Upper lobe of right lung (tissue), 1 donor: ENCODE measurements at regions not wholly inside any gene's neighbourhood (a gene's known extent, or its start where the extent isn't known, plus 50 kb on each side); places are given as distances from the start of the nearest gene placed in this dataset.
"Not testable (repeated sequence)": the region's sequence is repeated elsewhere in the genome, so short reads cannot be mapped to it uniquely, and the experiment has no call there.

Experiments used
- ATAC-seq: fragments of 200-7000 bp; cut with Tn5 transposase; one replicate; pipeline ENCODE4 v1.9.1; 2020; ENCODE audit warnings: mild to moderate bottlenecking, moderate library complexity
- DNase-seq: peaks from one replicate; pipeline ENCODE4 v3.0.0-alpha.2; 2020
- H3K27ac ChIP-seq: fragments of 200-600 bp; one replicate; pipeline ENCODE4 v1.8.0; 2022
- H3K27me3 ChIP-seq: fragments of 200-600 bp; one replicate; pipeline ENCODE4 v1.8.0; 2022; ENCODE audit warnings: mild to moderate bottlenecking
- H3K36me3 ChIP-seq: fragments of 200-600 bp; one replicate; pipeline ENCODE4 v1.8.0; 2022
- H3K4me1 ChIP-seq: fragments of 200-600 bp; one replicate; pipeline ENCODE4 v1.8.0; 2022
- H3K4me3 ChIP-seq: fragments of 200-600 bp; one replicate; pipeline ENCODE4 v1.8.0; 2022; ENCODE audit warnings: mild to moderate bottlenecking
- H3K9me3 ChIP-seq: fragments of 200-600 bp; one replicate; pipeline ENCODE4 v1.8.0; 2022
- intact Hi-C: fragments of 100-400 bp; cut with DNase I; formaldehyde crosslinking; loops from one replicate; pipeline ENCODE4 v1.11.0; 2022
- TF ChIP-seq, protein P1 (sequence below): fragments of 200-600 bp; IDR thresholded peaks from one replicate; pipeline ENCODE4 v1.8.0; 2022; ENCODE audit warnings: antibody characterized with exemption
- donor health status: DM: no; HTN: yes; CAD: no; lungs with severe emphysema.

DNA sequence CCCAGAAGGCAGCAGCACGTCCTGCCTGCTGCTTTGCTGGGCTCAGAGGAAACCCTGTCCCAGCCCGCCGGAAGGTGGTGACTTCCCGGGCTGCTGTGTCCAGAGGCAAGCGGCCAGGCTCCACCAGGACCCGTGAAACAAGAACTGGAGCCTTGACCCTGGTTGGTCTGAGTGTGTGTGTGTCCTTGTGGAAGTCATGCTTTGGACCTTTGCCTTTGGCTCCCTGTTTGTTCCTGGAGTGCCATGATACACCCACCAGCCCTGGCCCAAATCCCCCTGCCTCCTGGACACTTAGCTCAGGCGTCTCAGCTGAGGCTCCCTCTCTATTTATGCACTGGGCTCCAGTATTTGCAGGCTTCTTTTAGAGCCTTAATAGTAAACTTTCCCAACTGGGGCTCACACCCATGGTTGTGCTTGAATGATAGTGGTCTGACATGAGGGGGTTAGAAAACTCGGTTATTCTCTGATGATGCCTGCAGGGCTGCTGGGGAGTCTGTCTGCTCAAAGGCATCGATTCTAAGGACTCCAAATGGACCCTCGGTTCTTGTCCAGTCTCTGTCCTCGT lies 72.2 kb downstream of the C9orf50 start:
- Histone ChIP-seq H3K36me3 (no peaks in the 10 kb centered on the region), H3K4me1 (peaks cover 9% of the 10 kb centered on the region), H3K4me3 (no peak overlapping the region), H3K9me3 (no peaks in the 10 kb centered on the region), H3K27ac (no peak overlapping the region), H3K27me3 (peaks cover 8% of the 10 kb centered on the region)
- DNase-seq (no peak), ATAC-seq (no peak)
- TF ChIP-seq, protein P1, sequence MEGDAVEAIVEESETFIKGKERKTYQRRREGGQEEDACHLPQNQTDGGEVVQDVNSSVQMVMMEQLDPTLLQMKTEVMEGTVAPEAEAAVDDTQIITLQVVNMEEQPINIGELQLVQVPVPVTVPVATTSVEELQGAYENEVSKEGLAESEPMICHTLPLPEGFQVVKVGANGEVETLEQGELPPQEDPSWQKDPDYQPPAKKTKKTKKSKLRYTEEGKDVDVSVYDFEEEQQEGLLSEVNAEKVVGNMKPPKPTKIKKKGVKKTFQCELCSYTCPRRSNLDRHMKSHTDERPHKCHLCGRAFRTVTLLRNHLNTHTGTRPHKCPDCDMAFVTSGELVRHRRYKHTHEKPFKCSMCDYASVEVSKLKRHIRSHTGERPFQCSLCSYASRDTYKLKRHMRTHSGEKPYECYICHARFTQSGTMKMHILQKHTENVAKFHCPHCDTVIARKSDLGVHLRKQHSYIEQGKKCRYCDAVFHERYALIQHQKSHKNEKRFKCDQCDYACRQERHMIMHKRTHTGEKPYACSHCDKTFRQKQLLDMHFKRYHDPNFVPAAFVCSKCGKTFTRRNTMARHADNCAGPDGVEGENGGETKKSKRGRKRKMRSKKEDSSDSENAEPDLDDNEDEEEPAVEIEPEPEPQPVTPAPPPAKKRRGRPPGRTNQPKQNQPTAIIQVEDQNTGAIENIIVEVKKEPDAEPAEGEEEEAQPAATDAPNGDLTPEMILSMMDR = no peak
- intact Hi-C loops = no loop called here

DNA sequence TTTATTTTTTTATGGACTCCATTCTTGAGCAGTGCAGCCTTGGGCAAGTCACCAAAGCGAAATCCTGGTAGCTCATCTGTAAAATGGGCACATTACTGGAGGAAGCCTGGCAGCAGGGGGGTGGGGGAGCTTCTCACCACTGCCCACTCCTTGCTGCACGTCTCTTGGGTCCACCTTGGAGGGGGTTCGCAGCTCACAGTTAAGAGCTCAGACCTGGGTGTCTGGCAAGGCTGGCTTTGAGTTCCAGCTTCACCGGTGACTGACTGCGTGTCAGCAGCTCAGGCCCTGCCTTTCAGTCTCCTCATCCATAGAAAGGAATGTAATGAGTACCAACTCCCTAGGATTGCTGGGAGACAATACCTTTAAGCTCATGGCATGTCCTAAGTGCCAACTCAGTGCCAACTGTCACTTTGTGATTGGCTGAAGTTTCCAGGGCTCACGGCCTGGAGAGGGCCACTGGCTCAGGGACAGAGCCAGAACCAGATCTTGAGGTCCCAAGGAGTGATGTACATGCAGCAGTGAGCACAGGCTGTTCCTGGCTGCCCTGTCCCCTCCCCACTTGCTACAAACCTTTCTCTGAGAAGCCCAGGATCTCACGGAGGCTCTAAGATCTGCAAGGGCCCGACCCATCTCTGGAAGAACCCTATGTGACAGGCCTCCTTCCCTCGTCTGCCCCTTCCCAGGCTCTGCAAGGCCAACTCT lies 72.9 kb downstream of the C9orf50 start:
- Histone ChIP-seq H3K36me3 (no peaks in the 10 kb centered on the region), H3K4me3 (no peak overlapping the region), H3K9me3 (no peaks in the 10 kb centered on the region), H3K4me1 (peaks cover 9% of the 10 kb centered on the region), H3K27me3 (peaks cover 8% of the 10 kb centered on the region), H3K27ac (no peak overlapping the region)
- intact Hi-C loops = no loop called here
- ATAC-seq (no peak), DNase-seq (no peak)
- TF ChIP-seq, protein P1 = no peak

DNA sequence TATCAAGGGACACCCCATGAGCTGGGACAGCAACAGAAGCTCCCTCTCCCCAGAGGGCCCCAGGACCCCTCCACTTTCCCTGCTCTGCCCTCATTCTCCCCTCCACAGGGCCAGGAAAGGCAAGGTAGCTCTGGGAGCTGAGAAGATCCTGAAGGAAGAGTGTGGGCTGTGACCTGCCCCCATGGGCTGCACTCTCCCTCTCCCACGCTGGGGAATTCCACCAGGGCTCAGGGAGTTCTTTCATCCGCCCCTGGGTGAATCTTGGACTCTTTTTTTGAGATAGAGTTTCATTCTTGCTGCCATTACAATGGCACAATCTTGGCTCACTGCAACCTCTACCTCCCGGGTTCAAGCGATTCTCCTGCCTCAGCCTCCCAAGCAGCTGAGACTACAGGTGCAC lies 73.8 kb downstream of the C9orf50 start:
- no peaks in the 10 kb centered on the region for H3K9me3 ChIP-seq
- intact Hi-C loops = no loop called here
- ATAC-seq (no peak), DNase-seq (no peak)
- H3K4me1 ChIP-seq = peaks cover 9% of the 10 kb centered on the region
- H3K27me3 ChIP-seq = peaks cover 8% of the 10 kb centered on the region
- TF ChIP-seq, protein P1 = no peak
- H3K36me3 ChIP-seq = no peaks in the 10 kb centered on the region
- no peak overlapping the region for H3K27ac ChIP-seq
- H3K4me3 ChIP-seq = no peak overlapping the region

DNA sequence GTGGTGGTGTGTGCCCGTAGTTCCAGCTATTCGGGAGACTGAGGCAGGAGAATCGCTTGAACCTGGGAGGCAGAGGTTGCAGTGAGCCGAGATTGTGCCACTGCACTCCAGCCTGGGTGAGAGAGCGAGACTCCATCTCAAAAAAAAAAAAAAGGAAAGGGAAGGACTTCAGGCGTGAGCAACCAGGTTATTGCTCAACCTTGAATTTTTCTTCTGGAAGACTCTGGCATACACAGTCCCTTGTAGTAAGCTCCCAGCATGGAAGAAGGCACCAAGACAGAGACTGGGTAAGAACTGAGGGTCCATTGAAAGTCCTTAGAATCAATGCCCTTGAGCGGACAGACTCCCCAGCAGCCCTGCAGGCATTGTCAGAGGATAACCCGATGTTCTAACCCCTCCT lies 75.0 kb downstream of the C9orf50 start:
- ATAC-seq, H3K9me3 ChIP-seq, H3K4me3 ChIP-seq, H3K27ac ChIP-seq, intact Hi-C loops, DNase-seq, H3K36me3 ChIP-seq, H3K4me1 ChIP-seq, H3K27me3 ChIP-seq: not testable (repeated sequence)

DNA sequence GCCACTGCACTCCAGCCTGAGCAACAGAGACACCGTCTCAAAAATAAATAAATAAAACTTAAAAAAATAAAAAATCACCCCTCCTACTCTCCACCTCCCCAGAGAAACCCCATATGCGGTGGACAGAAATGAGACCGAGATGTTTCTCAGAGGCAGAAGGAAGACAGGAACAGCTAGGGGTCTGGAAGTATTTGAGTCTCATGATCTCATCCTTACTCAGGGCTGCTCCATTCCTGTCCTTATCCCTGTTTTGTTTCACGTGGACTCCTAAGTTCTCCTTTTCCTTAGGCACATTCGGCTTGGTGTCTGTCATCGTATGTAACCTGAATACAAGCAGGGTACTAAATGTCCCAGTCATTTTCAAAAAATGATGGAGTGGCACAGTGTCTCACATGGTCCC lies 76.1 kb downstream of the C9orf50 start:
- no peak overlapping the region for H3K4me3 ChIP-seq
- H3K4me1 ChIP-seq = peaks cover 1% of the 10 kb centered on the region
- H3K9me3 ChIP-seq = no peaks in the 10 kb centered on the region
- H3K27ac ChIP-seq = no peak overlapping the region
- H3K27me3 ChIP-seq = peaks cover 6% of the 10 kb centered on the region
- intact Hi-C loops = no loop called here
- H3K36me3 ChIP-seq = no peaks in the 10 kb centered on the region
- ATAC-seq (no peak), DNase-seq (no peak)
- TF ChIP-seq, protein P1 = no peak

DNA sequence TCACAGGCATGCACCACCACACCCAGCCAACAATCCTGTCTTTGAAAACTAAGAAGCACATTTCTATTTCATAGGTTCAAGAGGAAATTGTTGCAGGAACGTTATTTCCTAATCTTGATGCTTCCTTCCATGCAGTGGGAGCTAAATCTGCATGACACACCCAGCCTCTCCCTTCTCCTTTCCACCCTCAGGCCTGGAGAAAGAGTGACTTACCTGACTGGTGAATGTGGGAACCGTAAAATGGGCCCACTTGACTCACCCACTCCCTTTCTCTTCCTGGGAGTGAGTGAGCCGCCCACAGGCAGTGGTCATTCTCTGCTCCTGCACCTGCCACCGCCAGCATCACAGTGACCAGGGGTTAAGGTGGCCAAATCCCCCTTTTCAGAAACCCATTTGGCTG lies 78.2 kb downstream of the C9orf50 start:
- Histone ChIP-seq H3K4me3 (no peak overlapping the region), H3K36me3 (no peaks in the 10 kb centered on the region), H3K27ac (no peak overlapping the region), H3K27me3 (no peaks in the 10 kb centered on the region), H3K9me3 (no peaks in the 10 kb centered on the region), H3K4me1 (no peaks in the 10 kb centered on the region)
- intact Hi-C loops = no loop called here
- ATAC-seq (no peak), DNase-seq (no peak)
- TF ChIP-seq, protein P1 = no peak
